Stimulated activated CD8-positive, alpha-beta memory T cell treated with anti-CD3 and anti-CD28 coated beads, Interleukin-15, amount 100 ng/mL, for 1 hour (primary cell): ENCODE measurements at regions not wholly inside any gene's neighbourhood (a gene's known extent, or its start where the extent isn't known, plus 50 kb on each side); places are given as distances from the start of the nearest gene placed in this dataset.

Experiments used
- DNase-seq: peaks from one replicate; pipeline ENCODE4 v3.0.0-alpha.2; 2020; ENCODE audit warnings: low read depth

- no peak for DNase-seq
Observed at GRCh38 chr9:73565026-73565425, 413.4 kb downstream of the ANXA1 start.

- DNase-seq, result no peak
Observed at GRCh38 chr9:73565833-73566465, 414.3 kb downstream of the ANXA1 start.

DNA sequence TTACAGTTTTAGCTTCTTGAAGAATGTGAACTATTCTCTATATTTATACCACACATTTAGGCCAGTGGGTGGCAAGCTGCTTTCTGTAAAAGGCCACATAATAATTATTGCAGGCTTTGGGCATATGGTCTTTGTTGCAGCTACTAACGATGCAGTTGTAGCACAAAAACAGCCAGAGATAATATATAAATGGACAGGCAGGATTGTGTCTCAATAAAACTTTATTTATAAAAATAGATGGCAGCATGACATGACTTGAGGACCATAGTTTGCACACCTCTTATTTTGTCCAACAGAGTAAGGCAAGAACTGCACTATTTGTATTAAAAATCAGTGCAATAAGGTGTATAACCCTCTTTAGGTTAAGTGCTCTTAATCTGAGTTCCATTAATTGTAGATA, 415.0 kb downstream of the ANXA1 start:
- DNase-seq, result no peak

DNA sequence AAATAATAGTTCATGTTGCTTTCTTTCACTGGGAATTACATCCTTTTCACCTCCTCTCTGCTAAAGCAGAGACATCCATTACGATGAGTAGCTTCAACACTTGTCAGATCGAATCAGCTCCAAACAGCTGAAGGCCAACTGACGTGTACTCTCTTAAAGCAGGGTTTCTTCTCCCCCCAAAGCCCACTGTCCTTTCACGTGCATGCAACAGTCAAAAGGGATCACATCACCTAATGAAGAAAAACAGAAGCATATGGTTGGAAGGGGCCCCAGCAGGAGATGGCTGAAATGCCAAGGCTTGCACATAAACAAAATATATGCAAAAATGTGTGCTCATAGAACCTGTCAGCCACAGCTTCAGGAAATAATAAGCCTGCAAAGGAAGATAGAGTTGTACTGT, 421.6 kb downstream of the ANXA1 start:
- no peak for DNase-seq

DNA sequence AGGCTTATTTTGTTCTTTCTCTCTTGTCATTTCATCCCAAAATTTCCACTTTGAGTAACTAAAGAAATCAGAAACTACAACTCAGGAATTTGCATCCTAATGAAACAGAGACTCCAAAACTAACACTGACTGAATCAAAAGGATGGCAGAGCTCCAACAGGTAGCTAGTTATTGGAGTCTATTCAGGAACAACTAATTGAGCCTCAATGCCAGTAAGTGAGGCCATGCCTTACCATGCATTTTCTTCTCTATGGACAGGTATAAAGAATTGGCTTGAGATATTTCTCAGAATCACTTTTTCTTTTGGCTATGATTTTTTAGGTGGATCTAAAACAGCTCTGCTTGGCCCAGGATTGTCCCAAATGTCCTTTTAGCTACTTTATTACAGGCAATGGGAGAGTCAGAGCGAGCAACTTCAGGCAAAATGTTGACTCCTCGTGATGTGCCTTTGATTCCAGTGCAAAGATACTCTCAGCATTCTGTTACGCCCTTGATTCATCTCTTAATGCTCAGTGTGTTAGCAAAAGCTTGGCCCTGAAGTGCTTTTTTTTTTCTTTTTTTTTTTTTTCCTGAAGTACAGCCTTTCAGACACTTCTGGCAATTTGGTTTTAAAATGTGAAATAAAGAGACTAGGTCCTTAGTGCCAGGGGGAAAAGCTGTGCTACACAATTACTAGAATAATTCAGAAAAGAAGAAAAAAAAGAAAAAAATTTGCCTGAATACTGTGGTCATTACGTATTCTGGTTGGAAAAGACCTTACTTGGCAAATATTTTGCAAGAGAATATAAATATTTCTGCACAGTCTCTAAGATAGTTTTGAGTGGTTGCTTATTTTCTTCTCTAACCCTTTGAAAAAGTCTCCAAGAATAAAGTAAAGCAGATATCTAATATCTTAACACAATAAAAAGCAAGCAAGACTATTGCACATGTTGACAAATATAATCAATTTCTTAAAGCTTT, 423.7 kb downstream of the ANXA1 start:
- DNase-seq, result no peak

GRCh38 chr9:73577848-73578247, 426.2 kb downstream of the ANXA1 start:
- DNase-seq, result no peak

- no peak for DNase-seq
Observed at GRCh38 chr9:73579823-73580222, 428.2 kb downstream of the ANXA1 start.

DNA sequence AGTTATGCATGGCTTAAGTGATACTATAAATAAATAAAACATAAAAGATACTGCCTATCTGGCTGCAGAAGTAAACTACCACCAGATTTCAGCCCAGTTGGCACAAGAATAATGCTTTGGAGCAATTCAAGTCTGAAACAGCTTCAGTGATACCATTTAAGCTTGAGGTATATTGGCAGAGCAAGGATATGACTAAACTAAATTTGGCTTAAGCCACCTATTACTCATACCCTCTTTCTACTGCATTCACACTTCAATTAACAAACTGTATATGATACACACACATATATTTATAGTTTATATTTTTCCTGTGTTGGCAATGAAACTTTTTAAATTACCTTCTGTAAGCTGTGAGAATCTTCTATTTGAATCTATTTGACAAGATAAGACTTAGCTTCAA, 431.9 kb downstream of the ANXA1 start:
- no peak for DNase-seq

- no peak for DNase-seq
Observed at GRCh38 chr9:73595036-73595545, 443.4 kb downstream of the ANXA1 start.

DNA sequence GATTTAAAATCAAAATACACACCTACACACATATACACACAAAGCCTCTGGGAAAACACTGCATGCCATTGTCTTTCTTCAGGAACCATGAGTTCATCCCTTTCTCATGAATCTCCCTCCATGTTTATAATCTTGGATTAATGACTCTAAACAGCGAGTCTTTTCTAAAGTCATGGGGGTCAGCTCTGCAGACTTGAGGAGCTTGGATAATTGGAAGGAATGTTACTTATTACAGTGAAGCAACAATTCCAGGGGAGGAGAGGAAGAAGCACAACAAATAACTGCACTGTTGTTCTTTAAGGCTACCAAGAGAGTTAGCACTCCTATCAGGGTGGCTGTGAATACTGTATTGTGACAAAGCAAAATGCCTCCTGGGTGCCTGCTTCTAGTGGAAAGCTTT, 444.7 kb downstream of the ANXA1 start:
- DNase-seq, result no peak

DNA sequence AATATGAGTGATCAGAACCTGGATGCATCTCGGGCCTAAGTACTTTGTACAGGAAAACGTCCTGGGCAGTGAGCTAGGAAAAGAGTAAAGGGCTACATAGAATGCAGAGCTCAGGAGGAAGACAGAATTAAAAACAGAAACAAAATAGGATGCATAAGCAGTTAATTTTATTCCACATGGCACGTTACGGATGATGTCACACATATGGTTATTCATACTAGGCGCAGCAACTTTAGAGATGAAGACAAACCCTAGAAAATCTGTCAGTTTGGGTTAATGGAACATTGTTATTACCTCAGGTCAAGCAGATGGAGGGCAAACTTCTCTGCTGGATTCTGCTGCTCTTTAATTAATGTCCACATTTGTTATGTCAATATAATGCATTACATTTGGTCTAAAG, 445.4 kb downstream of the ANXA1 start:
- DNase-seq, result no peak

- DNase-seq, result no peak
Observed at GRCh38 chr9:73597771-73598170, 446.1 kb downstream of the ANXA1 start.

DNA sequence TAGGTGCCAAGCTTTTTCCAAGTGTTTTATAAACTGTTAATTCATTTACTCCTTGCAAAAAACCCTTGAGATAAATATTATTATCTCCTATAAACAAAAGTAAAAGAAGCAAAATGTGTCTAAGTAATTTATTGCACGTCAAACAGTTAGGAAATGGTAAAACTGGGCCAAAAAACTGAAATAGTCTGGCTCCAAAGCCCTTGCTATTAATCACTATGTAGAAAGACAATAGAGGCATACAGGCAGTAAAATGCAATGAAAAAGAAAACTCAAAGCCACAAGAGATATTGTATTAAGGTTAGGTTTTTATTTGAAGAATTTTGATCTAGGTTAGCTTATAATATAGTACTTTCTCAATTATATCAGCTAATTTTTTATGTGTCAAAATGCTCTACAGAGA, 457.7 kb downstream of the ANXA1 start:
- DNase-seq, result no peak

DNA sequence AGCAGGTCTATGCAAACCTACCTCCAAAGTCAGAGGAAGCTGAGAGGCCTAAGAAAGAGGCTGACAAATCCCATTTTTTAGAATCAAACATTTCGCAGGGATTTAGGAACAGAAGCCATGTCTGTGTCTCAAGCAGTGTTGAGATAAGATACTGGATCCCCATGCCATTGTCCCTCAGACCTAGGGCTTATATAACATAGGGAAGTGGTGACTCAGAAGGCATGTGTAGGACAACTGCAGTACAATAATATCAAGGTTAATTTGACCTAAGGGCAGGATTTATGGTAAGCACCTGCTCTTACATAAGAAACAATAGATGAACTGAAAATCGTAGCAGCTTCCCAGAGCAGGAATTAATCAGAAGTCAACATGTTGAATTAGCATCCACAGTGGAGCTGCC, 459.4 kb downstream of the ANXA1 start:
- DNase-seq, result no peak

DNA sequence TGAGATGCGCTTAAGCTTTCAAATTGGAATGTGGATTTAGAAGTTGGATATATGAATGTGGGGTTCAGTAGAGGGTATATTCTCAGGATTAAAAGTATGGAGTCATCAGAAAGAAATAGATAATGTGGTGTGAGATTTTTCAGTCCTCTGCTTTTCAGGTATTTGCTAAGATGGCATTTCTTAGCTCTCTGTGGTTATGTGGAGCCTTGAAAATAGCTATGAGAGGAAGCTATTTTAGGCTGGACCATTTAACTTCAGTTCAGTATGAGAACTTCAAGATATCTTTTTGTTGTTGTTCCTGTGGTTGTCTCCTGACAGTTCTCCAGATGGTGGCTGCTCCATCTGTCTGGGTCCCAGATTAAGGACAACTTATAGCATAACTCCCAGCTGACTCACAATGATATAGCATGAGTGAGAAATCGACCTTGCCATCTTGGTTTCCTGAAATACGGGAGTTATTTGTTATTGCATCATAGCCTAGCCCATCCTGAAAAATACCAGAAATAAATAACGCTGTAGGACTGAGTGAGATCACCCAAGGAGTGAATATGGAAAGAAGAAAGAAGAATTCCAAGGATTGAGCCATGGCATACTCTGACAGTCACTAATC, 461.5 kb downstream of the ANXA1 start:
- DNase-seq, result no peak

DNA sequence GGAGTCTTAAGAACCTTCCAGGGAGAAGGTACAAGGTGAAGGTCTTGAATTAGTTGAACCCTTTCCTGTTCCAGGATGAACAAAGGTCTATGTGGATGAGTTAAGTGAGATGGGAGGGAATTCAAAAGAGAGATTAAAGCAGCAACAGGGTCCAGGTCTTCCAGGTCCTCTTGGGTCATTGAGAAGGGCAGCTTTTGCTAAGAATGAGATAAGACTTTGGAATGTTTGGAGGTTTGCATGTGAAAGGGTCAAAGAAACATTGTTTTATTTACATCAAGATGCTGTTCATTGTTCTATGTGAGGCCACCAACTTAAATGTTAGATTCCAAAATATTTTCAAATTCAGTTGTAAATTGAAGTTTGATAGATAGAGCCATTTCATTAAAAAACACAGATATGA, 463.9 kb downstream of the ANXA1 start:
- DNase-seq, result no peak

- DNase-seq, result no peak
Observed at GRCh38 chr9:73617586-73617985, 465.9 kb downstream of the ANXA1 start.

DNA sequence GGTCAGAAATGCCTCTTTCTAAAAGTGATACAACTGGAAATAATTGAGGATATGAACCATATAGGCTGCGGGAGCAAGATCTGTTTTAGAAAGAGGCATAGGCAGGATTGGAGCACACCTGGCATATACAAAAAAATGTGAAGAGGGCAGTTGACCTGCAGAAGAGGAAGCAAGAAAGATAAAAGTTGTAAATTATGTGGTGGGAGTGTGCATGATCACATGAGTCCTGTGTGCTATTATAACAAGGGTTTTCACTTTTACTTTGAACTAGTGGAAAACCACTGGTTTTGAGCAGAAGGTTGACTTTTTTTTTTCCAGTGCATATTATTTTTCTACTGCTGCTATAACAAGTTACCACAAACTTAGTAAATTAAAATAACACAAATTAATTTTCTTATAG, 489.3 kb downstream of the ANXA1 start:
- DNase-seq, result no peak

DNA sequence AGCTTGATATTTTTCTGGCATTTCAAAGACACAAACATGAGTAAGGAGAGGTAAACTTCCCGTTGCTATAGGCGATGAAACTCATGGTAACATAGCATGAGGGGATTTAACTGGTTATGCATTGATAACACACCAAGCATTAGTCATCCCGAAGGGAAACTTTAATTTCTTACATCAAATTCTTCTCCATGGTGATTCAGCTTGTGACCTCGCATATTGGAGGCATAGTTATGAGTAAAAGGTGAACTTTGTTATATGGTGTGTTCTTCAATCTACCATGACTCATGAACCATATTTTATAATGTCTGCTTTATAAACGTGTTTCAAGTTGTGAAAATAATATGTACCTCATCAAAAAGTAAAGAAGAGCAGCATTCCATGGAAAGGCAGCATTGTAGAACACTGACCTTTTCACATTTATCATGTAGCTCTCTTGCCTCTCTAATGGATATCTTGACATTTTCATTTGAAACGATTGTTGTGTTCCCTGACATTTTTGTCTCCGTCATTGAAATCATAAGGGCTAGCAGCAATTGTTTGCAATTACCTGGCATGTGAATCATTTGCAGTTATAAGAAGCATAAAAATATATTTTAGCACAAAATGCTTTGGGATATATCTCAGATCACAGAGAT, 491.8 kb downstream of the ANXA1 start:
- no peak for DNase-seq

- DNase-seq, result no peak
Observed at GRCh38 chr9:73647560-73647959, 495.9 kb downstream of the ANXA1 start.

- DNase-seq, result no peak
Observed at GRCh38 chr9:73649552-73649951, 497.9 kb downstream of the ANXA1 start.

DNA sequence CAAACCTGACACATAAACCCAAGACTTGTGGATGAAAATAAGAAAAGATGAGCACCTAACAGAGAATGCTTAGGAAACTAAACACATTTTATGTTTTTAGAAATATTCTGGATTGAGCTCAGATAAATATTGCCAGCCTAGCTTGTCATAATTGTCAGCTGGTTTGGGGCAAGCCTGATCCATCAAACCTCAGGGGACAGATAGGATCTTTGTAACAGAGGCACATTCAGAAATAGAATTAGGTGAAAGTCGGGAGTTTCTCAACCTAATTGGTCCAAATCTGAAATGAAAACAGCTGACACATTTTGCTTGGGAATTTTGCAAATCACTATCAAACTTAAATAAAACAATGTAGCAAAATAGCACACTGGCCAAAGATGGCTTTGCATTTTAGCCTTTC, 503.7 kb downstream of the ANXA1 start:
- no peak for DNase-seq
